ENCODE measurements at regions not wholly inside any gene's neighbourhood (a gene's known extent, or its start where the extent isn't known, plus 50 kb on each side); places are given as distances from the start of the nearest gene placed in this dataset.
"Not testable (repeated sequence)": the region's sequence is repeated elsewhere in the genome, so short reads cannot be mapped to it uniquely, and the experiment has no call there.

DNA sequence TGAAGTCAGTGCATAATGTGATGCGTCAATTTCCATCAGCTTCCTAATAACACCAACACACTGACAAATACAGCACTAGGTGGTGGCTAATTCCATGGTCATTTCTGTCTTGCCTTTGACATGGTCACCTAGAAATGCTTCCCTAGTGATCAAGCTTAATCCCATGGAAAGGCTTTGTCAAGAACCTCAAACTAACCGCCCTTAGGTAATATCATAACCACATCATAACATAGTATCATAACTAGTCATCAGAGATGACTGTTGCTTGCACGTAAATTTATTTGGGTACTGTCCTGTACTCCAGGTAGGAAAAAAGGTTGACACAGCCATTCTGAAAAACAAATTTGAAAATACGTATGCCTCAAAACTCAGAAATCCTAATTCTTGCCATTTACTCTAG is 471.8 kb downstream of the IRS1 start:
- DNase-seq (ENCODE audit: low spot score) = no peak

DNA sequence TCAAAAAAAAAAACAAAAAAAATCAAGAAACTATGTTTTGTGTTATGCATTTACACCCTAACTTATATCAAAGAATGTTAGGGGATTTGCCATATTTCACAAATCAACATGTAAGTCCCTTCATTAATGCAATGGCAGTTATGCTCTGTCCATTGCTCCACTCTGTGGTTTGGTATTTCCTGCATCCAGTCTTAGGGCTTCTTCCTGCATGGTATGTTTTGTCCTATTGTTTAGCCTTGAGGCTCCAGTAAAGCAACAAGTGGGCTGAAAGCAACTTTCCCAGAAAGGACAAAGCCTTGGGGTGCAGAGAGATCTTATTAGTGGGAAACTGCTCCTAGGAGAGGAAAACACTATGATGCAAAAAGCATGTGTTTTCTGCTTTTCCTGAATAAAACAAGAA is 474.1 kb downstream of the IRS1 start:
- DNase-seq (ENCODE audit: low spot score) = no peak

DNA sequence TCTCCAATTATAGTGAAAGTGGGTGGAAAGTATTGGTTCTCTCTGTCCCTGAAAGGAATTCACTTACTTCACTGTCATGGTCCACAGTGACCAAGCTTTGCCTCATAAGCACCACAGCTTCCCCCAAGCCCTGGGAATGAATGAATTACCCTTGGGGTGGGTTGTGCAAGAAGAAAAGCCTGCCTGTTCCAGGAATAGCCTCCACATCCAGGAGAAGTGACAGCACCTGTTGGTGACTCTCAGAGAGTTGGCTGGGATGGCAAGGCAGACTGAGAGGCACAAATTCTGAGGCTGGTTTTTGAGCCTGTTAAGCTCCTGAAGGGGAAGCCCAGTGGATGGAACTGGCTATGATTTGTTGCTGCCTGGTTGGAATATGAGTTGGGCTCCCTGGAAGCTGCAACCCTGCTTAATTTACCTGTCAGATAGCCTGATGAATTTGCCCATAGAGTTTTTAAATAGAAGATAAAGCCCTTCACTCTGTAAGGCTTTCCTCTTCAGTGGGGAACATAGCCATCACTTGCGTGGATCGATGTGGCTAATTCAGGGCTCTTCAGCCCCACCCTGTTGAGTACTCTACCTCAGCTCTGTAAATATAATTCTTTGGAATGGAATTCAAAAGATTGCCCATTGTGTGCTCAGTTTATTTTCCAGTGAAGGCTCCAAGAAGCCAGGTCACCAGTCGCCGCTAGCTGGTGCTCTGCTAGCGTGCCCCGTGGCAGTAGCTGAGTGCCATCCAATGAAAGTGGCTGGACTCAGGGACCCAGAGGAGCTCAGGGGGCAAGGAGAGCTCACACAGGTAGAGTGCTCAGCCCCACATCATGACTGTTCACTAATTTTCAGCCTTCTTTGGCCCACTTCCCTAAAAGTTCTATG is 479.3 kb downstream of the IRS1 start:
- no peak for DNase-seq (ENCODE audit: low spot score)

DNA sequence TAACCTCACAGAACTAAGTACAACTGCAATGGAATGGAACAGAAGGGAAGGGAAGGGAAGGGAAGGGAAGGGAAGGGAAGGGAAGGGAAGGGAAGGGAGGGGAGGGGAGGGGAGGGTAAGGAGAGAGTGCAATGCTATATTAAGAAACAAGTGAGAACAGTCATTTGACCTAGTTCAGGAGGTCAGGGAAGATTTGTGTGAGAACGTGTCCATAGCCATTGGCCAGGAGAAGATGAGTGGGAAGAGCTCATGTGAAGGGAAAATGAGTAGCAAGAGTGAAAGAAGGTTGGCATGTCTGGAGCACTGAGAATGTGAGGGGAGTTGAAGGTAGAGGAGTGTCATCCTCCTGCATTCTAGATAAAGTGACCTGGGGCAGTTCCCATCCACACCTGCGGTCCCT is 481.6 kb downstream of the IRS1 start:
- no peak for DNase-seq (ENCODE audit: low spot score)

DNA sequence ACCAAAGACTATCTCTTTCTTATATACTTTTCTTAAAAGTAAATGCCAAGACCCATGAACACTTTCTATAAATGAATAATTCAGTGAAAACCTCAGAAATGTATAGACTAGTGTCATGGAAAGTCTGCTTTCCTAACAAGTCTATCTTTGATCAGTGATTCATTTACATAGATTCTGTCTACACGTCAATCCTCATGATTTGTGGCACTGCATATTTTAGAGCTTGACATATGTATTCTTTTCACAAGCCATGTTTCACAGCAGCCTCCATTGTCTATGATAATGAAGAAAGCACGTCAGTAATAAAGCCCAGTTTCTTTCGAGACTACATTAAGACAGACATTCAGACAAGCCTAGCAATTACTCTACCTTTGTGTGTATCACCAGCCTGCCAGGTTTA is 486.6 kb downstream of the IRS1 start:
- DNase-seq (ENCODE audit: low spot score) = no peak

DNA sequence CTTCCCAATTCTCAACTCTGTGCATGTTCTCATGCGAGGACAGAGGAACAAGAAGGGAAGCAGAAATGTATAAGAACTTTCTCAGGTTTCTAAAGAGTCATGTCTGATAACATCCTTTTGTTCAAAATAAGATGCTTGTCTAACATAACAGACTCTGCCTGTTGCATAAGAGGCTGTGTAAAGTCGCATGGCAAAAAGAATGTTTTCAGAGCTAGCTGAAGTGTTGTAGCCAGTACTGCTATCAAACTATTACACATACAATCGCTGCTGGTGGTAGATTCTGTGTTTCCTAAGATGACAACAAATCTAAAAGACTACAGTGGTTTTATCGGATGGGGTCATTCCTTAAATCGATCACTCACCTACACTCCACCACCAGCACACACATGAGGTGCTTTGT is 487.5 kb downstream of the IRS1 start:
- no peak for DNase-seq (ENCODE audit: low spot score)

DNA sequence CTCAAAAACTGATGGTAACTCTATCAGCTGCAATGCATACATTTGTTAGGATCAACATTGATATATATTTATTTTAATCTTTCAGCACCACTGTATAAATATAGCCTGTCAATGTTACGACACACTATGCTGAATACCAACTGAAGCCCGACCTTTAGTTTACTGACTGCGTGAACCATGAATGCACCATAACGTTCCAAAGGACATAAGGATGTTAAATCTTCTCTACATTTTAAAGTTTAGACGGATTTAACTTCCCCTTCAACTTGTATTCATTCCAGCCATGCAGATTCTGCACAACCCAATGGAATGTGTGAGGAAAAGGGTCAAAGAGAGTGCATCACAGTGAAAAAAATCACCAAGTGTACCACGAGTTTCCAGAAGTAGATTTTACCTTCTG is 489.5 kb downstream of the IRS1 start:
- DNase-seq (ENCODE audit: low spot score) = no peak

DNA sequence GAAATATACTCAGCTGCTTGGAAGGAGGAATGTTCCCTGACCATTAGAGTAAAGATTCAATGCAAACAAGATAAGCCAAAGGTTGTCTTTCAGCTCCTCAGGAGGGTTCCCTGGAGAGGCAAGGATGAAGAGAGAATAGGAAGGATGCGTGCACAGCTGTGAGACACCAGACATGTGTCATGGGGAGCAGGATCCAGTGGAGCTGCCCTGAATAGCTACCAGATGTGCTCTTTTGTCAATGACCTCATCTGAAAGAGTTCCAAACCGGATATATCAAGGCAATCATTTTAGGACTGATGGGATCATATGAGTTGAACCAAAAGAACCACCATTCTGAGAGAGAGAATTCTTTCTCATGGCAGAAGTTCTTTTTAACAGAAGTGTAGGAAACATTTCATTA is 490.6 kb downstream of the IRS1 start:
- DNase-seq (ENCODE audit: low spot score) = no peak

DNA sequence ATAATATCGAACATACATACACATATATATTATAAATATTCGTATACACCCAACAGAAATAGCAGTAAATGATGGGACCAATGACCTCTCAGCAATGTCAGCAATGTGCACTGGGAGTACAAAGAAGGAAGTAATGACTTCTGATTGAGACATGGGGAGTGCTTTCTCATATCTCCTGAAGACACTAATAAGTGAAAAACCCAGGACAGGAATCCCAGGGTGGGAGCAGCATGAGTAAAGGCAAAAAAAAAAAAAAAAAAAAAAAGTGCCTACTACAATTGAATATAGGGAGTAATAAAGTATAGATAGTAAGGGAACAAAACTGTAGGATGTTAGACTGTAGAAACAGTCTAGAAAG is 491.3 kb downstream of the IRS1 start:
- DNase-seq (ENCODE audit: low spot score) = no peak

DNA sequence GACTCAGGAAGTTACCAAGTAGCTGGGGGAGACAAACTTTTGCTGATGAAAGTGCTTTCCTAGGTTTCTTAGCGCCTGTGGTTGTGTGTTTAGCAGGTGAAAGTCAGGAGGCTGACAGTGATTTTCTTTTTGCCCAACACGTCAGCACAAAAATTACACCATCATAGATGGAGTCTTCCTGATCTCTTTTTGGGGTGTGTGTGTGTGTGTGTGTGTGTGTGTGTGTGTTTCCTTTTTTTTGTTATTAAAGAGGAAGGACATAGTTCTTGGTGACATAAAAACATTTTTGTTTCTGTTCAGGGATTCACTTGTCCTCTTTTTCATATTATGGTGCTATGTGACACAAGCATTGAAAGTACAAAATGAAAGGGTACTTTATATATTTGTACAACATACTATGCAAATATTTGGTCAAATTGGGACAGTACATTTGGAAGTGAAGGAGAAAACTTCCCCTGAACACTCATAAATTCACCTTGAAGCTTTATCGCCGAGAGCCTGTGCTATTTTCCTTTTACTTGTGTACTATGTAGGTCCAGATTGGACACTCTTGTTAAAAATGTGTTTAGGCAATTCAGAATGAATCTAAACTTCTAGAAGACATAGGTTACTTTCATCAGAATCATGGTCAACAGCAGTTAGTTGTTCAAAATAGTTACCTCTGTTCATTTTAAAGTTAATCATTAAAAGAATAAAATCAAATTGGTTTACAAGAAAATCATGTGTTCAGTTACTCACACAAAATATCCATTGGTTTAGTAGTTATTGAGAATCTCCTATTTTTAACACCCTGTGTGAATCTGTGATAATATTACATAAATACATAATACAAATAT is 491.9 kb downstream of the IRS1 start:
- no peak for DNase-seq (ENCODE audit: low spot score)

DNA sequence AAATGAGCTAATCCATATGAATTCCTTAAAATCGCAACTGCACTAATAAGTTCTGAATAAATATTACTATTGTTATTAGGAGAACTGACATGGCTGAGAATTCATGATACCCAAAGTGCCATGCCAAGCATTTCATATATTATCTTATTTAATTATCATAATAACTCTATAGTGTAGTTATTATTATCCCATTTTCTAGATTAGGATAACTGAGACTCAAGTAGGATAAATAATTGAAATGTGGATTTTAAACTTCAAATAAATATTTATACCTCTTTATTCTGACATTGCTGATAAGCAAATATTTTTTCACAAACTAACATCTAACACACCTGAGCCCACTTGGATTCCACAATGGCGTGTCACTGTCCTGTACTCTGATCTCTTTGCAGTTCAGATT is 492.7 kb downstream of the IRS1 start:
- no peak for DNase-seq (ENCODE audit: low spot score)

DNA sequence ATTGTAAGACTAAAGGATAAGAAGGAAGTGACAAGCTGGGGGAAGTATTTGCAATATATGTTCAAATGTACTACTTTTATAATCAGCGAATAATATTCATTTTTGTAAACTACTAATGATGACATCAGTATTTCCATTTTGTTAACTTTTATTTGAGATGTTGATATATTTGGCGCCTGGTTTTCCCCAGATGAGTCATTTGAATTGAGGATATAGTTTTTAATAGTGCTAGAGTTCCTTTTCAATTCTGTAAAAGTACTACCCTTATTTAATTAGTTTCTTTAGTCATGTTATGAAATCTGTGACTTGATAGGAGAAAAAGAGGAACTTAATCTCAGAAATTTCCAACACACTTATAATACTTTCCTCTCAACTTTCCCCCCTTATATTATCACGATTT is 495.3 kb downstream of the IRS1 start:
- no peak for DNase-seq (ENCODE audit: low spot score)

DNA sequence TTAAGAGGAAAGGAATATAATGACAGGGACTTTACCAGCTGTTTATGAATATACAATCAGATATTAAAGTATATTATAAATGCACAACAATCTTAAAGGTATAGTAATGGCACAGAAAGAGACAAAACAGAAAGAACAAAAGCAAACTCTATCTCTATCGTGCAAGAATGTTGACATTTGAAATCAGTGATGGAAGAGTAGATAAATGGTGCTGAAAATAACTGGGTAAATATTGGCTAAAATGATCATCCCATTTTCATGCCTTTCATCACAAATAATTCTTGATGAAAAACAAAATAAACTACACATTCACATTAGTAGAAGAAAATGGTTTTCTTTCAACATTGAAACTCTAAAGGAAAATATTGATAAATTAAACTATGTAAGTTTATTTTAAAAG is 495.9 kb downstream of the IRS1 start:
- DNase-seq (ENCODE audit: low spot score) = no peak

DNA sequence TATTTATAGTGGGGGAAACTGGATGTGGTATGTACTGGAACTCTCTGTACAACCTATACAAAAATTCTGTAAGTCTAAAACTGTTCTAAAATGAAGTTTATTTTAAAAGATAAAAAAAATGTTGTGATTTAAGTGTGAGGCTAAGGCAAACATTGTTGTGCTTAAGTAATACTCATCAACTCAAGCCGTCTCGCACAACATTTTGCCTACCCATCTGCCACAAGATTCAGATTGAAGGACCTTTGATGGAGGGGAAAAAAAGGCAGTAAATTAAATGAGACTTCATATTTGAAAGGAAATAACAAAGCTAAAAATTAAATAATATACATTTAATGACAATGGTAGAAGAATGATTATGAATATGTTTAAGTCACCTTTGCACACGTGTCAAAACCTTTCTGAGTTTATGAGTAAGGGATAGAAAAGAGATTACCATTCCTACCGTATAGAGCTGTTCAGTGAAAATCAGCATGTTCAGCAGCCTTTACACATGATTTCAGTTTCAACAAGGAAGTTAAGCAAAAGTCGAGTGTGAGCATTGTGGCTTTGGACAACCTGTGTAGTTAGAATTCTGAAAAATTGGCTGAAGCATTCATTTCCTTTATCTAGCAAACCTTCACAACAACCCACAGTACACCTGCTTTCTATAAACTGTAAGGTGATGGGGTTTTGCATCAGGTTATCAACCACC is 499.3 kb downstream of the IRS1 start:
- no peak for DNase-seq (ENCODE audit: low spot score)

DNA sequence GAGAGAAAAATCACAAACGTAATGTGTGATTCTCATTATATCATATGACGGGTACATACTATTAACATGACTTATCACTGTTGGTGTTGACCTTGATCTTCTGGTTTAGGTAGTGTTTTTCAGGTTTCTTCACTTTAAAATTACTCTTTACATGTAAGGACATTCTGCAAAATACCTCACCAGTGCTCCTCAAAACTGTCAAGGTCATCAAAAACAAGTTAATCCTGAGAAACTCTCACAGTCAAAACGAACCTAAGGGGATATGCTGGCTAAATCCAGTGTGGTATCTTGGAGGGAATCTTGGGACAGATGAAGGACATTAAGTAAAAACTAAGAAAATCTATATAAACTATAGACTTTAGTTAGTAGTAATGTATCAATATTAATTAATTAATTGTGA is 499.8 kb downstream of the IRS1 start:
- no peak for DNase-seq (ENCODE audit: low spot score)

DNA sequence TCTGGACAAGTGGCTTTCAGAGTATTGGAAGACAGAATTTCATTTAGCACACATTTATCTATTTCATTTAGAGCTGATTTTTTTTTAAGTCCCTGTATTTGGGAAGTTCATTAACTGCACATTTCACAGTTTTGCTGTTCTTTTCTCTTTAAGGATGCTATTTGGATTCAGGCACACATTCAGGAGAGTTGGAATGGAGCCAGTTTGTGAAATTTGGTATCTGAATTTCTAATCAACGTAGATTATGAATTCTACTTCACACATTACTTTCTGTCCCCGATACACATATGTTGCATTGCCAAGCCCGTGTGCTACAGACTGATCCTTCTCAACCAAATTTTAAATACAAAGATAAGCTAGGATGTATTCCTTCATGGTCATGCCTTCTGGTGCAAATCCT is 503.9 kb downstream of the IRS1 start:
- no peak for DNase-seq (ENCODE audit: low spot score)

DNA sequence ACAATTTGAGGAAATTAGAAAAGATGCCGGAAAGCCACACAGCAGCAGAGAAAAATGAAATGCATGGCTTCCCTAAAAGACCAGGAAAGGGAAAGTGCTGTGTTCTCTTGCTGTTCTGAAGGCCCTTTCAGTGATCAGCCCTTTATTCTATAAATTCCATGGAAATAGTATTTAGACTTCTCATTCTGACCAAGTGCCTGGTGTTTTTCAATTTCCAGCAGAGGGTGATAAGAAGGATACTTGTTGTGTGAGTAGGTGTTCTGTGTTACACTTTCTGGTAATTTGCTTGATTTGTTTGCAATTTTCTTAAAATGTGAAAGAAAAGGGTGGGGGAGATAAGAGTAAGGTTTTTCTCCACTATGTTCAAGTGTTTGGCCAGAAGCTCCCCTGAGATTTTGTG is 504.5 kb downstream of the IRS1 start:
- no peak for DNase-seq (ENCODE audit: low spot score)

DNA sequence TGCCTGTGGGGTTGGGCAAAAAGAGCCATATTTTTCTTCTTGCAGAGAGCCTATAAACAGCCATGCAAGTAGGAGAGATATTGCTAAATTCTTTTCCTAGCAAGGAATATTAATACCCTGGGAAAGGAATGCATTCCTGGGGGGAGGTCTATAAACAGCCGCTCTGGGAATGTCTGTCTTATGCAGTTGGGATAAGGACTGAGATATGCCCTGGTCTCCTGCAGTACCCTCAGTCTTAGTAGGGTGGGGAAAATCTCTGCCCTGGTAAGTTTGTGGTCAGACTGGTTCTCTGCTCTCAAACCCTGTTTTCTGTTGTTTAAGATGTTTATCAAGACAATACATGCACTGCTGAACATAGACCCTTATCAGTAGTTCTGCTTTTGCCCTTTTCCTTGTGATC is 508.3 kb downstream of the IRS1 start:
- DNase-seq (ENCODE audit: low spot score) = not testable (repeated sequence)

DNA sequence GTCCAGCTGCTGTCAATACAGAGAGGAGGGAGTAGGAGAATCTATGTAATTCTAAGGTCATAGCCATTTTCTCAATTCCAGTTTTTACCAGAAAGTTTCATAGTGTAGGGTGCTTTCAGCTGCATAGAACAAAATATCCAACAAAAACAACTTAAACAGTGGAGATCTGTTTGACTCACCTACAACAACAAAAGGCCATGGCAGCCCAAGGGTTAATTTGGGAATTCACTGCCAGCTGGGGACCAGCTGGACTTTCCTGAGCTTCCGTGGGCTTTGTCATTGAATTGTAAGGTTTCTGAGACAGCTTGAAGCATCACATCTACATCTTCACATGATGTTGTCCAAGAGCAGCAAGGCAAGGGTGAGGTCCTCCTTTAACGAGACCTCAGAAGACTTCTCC is 512.7 kb downstream of the IRS1 start:
- no peak for DNase-seq (ENCODE audit: low spot score)

DNA sequence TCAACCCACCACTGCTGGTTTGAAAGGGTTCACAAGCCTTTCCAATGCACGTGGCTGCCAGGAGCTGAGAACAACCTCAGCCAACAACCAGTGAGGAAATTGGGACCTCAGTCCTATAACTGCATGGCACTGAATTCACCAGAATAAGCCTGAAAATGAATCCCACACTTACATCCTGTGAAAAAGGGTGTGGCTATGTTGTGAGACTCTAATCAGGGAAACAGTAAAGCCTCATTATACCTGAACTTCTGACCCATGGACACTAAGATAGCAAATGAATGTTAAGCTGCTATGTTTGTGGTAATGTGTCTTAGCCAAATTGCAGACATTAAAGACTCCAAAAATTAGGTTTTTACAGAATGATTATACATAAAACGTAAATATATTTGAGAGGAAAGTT is 515.8 kb downstream of the IRS1 start:
- DNase-seq (ENCODE audit: low spot score) = no peak

DNA sequence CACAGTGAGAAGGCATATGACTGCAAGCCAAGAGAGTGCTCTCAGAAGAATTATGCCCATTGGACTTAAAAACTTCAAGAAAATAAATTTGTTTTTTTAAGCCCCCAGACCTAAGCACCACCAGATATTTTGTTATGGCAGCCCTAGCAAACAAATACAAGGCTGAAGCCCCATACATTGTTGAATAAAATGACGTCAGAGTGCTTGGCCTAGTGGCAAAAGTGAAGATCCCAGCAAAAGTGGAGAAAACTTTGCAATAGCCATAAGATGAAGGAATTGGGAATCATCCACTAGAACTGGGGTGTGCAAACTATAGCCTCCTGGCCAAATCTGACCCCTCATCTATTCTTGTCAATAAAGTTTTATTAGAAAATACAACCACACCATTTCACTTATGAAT is 517.5 kb downstream of the IRS1 start:
- DNase-seq (ENCODE audit: low spot score) = no peak

DNA sequence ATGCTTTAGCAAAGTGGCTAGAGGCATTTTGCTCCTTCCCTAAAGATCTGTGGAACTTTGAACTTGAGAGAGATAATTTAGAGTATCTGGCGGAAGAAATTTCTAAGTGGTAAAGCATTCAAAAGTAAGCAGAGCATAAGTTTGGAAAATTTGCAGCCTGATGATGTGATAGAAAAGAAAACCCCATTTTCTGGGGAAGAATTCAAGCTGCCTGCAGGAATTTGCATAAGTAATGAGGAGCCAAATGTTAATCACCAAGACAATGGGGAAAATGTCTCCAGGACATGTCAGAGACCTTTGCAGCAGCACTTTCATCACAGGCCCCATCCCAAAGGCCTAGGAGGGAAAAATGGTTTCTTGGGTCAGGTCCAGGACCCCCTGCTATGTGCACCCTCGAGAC is 519.5 kb downstream of the IRS1 start:
- DNase-seq (ENCODE audit: low spot score) = not testable (repeated sequence)

DNA sequence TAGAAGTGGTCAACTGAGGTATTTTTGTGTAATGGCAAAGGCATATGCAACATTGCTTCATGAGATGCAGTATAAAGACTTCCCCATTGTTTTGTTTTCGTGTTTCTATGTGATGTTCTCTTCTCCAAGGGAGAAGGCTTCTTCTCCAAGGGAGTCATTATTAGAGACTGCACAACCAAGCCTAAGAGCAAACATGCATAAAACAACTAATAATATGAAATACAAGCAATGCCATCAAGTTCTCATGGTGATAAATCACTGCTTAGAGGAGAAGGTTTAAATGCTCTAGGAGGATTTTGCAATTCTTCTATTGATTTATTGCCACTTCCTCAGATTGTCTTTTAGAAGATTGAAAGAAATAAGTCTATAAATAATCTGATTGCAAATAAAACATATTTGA is 524.4 kb downstream of the IRS1 start:
- no peak for DNase-seq (ENCODE audit: low spot score)

Measured in hematopoietic multipotent progenitor cell treated with erythropoietin and hydrocortisone succinate and interleukin-3 and kit ligand, for 15 days (in vitro differentiated cells).